ENCODE measurements at regions not wholly inside any gene's neighbourhood (a gene's known extent, or its start where the extent isn't known, plus 50 kb on each side); places are given as distances from the start of the nearest gene placed in this dataset.
"Not testable (repeated sequence)": the region's sequence is repeated elsewhere in the genome, so short reads cannot be mapped to it uniquely, and the experiment has no call there.

DNA sequence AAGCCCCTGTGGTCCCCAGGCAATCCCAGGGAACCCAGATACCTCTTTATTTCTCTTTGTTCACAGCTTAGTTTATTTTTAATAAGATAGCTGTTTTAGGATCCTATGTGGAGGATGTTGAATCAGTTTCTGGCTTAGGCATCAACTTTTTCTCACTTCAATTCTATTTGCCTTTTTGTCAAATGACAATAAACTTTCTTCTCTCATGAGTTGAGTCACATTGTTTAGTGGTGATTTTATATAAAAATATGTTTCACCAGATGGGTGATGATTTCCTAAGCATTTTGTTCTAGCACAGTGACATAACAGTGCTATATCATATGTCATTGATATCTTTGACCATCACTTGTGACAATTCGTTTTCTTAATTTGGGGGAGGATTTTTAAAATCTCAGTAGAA lies 198.1 kb upstream of the PUDP start:
- no peaks in the 10 kb centered on the region for H3K27me3 ChIP-seq (ENCODE audit: control insufficient read depth in 3 of 3, insufficient read depth in 3 of 3, low read depth in 1 of 3, low read length in 3 of 3)
- H2AFZ ChIP-seq (ENCODE audit: low read length): peak overlapping the region; percentile 72
- peaks cover 0 to 6% of the 10 kb centered on the region in 2 donors for H3K4me1 ChIP-seq (ENCODE audit: control insufficient read depth in 2 of 2, insufficient read depth in 1 of 2, low read depth in 1 of 2, low read length in 2 of 2)
- H3K14ac ChIP-seq (ENCODE audit: low read length): no peak overlapping the region
- H3K23ac ChIP-seq (ENCODE audit: low read depth, low read length, poor library complexity): no peak overlapping the region
- no peaks in the 10 kb centered on the region for H3K36me3 ChIP-seq (replicated peaks in 1 of 2; ENCODE audit: control insufficient read depth in 2 of 2, insufficient read depth in 2 of 2, low read length in 2 of 2)
- H3K4me2 ChIP-seq (ENCODE audit: insufficient read depth, low read length, poor library complexity, severe bottlenecking): no peak overlapping the region
- H2BK15ac ChIP-seq (ENCODE audit: low read length): no peak overlapping the region
- no peak overlapping the region for H2AK5ac ChIP-seq (ENCODE audit: low read depth, low read length)
- no peak overlapping the region for H3K9ac ChIP-seq (ENCODE audit: low read depth, low read length, poor library complexity)
- H3K4me3 ChIP-seq (ENCODE audit: low read length in 2 of 2): no peak overlapping the region
- no peak overlapping the region for H3K27ac ChIP-seq (replicated peaks; ENCODE audit: low read length)
- H2BK5ac ChIP-seq (ENCODE audit: low read length): no peak overlapping the region
- no peak overlapping the region for H3K4ac ChIP-seq (ENCODE audit: low read length)
- no peak overlapping the region for H3K18ac ChIP-seq (ENCODE audit: low read length)
- no peak overlapping the region for H4K91ac ChIP-seq (ENCODE audit: low read depth, low read length, poor library complexity)
- no CpG with 5 or more reads among the region's 1 CpG for WGBS, 2 donors (ENCODE audit: extremely low coverage in 2 of 2, insufficient read length in 2 of 2, insufficient replicate concordance in 1 of 2)
- no peak overlapping the region for H2BK120ac ChIP-seq (ENCODE audit: low read depth, low read length)
- no peak overlapping the region for H4K8ac ChIP-seq (ENCODE audit: low read depth, low read length)
- no peaks in the 10 kb centered on the region for H3K9me3 ChIP-seq (replicated peaks in 1 of 2; ENCODE audit: control insufficient read depth in 2 of 2, insufficient read depth in 1 of 2, low read depth in 1 of 2, low read length in 2 of 2)
- DNase-seq (ENCODE audit: low spot score): no peak
- no peaks in the 10 kb centered on the region for H3K79me1 ChIP-seq (ENCODE audit: low read depth, low read length)
- no peak overlapping the region for H2BK12ac ChIP-seq (ENCODE audit: low read length)

DNA sequence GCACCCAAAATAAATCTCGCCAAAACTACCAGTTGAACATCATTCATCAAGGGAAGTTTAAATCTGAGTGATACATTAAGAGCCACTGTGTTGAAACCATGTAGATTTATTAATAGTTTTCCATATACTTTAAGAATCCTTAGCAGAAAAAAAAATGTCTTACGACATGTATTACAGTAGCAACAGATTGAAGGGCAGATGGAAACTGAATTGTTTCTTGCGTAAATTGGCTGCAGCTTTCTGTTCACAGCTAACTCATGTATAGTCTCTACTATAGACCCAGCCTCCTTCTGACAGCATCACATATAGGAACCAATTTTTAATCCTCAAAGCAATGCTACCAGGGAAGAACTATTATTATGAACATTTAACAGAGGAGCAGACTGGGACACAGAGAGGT lies 195.2 kb upstream of the PUDP start:
- no peak overlapping the region for H2AFZ ChIP-seq (ENCODE audit: low read length)
- no peaks in the 10 kb centered on the region for H3K36me3 ChIP-seq (replicated peaks in 1 of 2; ENCODE audit: control insufficient read depth in 2 of 2, insufficient read depth in 2 of 2, low read length in 2 of 2)
- no peak overlapping the region for H4K91ac ChIP-seq (ENCODE audit: low read depth, low read length, poor library complexity)
- H3K9ac ChIP-seq (ENCODE audit: low read depth, low read length, poor library complexity): no peak overlapping the region
- no peaks in the 10 kb centered on the region for H3K27me3 ChIP-seq (ENCODE audit: control insufficient read depth in 3 of 3, insufficient read depth in 3 of 3, low read depth in 1 of 3, low read length in 3 of 3)
- H2BK12ac ChIP-seq (ENCODE audit: low read length): no peak overlapping the region
- no peak overlapping the region for H3K23ac ChIP-seq (ENCODE audit: low read depth, low read length, poor library complexity)
- H2BK120ac ChIP-seq (ENCODE audit: low read depth, low read length): no peak overlapping the region
- no peaks in the 10 kb centered on the region for H3K79me1 ChIP-seq (ENCODE audit: low read depth, low read length)
- WGBS, 2 donors (ENCODE audit: extremely low coverage in 2 of 2, insufficient read length in 2 of 2, insufficient replicate concordance in 1 of 2): no CpG with 5 or more reads among the region's 3 CpGs
- no peak overlapping the region for H2AK5ac ChIP-seq (ENCODE audit: low read depth, low read length)
- H3K4me3 ChIP-seq (ENCODE audit: low read length in 2 of 2): no peak overlapping the region
- H3K27ac ChIP-seq (replicated peaks; ENCODE audit: low read length): no peak overlapping the region
- H2BK5ac ChIP-seq (ENCODE audit: low read length): no peak overlapping the region
- no peak overlapping the region for H3K18ac ChIP-seq (ENCODE audit: low read length)
- H4K8ac ChIP-seq (ENCODE audit: low read depth, low read length): no peak overlapping the region
- H3K4me2 ChIP-seq (ENCODE audit: insufficient read depth, low read length, poor library complexity, severe bottlenecking): no peak overlapping the region
- H3K4me1 ChIP-seq (ENCODE audit: control insufficient read depth in 2 of 2, insufficient read depth in 1 of 2, low read depth in 1 of 2, low read length in 2 of 2): peaks cover 0 to 6% of the 10 kb centered on the region in 2 donors
- H3K14ac ChIP-seq (ENCODE audit: low read length): no peak overlapping the region
- H3K4ac ChIP-seq (ENCODE audit: low read length): no peak overlapping the region
- H3K9me3 ChIP-seq (replicated peaks in 1 of 2; ENCODE audit: control insufficient read depth in 2 of 2, insufficient read depth in 1 of 2, low read depth in 1 of 2, low read length in 2 of 2): no peaks in the 10 kb centered on the region
- DNase-seq (ENCODE audit: low spot score): no peak
- H2BK15ac ChIP-seq (ENCODE audit: low read length): no peak overlapping the region

DNA sequence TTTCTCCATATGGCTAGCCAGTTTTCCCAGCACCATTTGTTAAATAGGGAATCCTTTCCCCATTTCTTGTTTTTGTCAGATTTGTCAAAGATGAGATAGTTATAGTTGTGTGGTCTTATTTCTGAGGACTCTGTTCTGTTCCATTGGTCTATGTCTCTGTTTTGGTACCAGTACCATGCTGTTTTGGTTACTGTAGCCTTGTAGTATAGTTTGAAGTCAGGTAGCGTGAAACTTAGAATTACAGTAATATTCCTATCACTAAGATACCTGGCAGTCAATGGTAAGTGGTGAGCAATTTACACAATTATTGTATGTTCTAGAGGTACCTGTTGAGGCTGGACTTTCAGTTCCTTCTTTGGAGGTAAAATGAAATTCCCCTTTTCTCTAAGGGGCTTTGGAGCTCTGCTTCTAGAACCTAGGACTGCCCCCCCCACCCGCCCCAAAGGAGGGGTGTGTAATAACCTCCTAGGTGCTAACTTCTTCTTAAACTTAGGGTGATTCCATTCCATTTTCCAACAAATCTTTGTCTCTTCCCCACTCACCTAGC lies 187.9 kb upstream of the PUDP start:
- not testable (repeated sequence) for H3K9me3 ChIP-seq (replicated peaks in 1 of 2; ENCODE audit: control insufficient read depth in 2 of 2, insufficient read depth in 1 of 2, low read depth in 1 of 2, low read length in 2 of 2); H2BK5ac ChIP-seq (ENCODE audit: low read length); H3K23ac ChIP-seq (ENCODE audit: low read depth, low read length, poor library complexity); H2AK5ac ChIP-seq (ENCODE audit: low read depth, low read length); H3K9ac ChIP-seq (ENCODE audit: low read depth, low read length, poor library complexity); H3K4me2 ChIP-seq (ENCODE audit: insufficient read depth, low read length, poor library complexity, severe bottlenecking); H3K79me1 ChIP-seq (ENCODE audit: low read depth, low read length); DNase-seq (ENCODE audit: low spot score); H3K18ac ChIP-seq (ENCODE audit: low read length); H3K14ac ChIP-seq (ENCODE audit: low read length); H3K4me3 ChIP-seq (ENCODE audit: low read length in 2 of 2); H4K8ac ChIP-seq (ENCODE audit: low read depth, low read length); H2AFZ ChIP-seq (ENCODE audit: low read length); H2BK120ac ChIP-seq (ENCODE audit: low read depth, low read length); H3K4ac ChIP-seq (ENCODE audit: low read length); H3K4me1 ChIP-seq (ENCODE audit: control insufficient read depth in 2 of 2, insufficient read depth in 1 of 2, low read depth in 1 of 2, low read length in 2 of 2); H3K36me3 ChIP-seq (replicated peaks in 1 of 2; ENCODE audit: control insufficient read depth in 2 of 2, insufficient read depth in 2 of 2, low read length in 2 of 2); H3K27ac ChIP-seq (replicated peaks; ENCODE audit: low read length); H2BK15ac ChIP-seq (ENCODE audit: low read length); H3K27me3 ChIP-seq (ENCODE audit: control insufficient read depth in 3 of 3, insufficient read depth in 3 of 3, low read depth in 1 of 3, low read length in 3 of 3); H2BK12ac ChIP-seq (ENCODE audit: low read length); H4K91ac ChIP-seq (ENCODE audit: low read depth, low read length, poor library complexity)
- WGBS, 2 donors (ENCODE audit: extremely low coverage in 2 of 2, insufficient read length in 2 of 2, insufficient replicate concordance in 1 of 2): no CpG with 5 or more reads among the region's 2 CpGs

DNA sequence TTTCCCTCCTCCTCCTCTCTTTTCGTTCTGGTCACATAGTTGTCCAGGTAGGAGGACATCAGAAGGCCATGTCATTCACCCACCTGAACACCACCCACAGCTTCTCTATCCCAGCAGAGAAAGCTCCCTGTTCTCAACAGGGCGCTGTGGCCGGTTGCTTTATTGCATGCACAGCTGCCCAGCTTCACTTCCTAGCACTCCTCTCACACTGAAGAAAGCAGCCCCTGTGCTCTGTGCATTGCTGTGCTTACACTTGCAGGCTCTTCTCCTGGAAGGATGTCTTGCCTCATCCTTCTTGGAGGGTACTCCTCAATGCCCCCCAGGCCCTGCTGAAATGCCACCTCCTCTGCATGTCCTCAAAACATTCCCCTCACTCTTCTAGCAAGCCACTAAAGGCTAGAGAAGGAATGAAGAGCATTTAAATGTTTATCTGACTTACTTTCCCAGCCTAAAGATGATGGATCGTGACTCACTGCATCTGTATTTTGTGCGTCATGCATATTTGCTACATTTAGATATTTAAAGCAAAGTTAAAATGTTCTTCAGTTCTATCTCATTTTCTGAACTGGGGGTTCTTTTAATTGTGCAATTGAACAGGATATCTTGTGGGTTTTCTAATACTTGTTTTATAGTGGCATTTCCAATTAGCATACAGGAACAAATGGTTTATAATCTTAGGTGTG lies 186.4 kb upstream of the PUDP start:
- H2BK12ac ChIP-seq (ENCODE audit: low read length): no peak overlapping the region
- no peak overlapping the region for H3K27ac ChIP-seq (replicated peaks; ENCODE audit: low read length)
- no peak overlapping the region for H3K9ac ChIP-seq (ENCODE audit: low read depth, low read length, poor library complexity)
- no peak overlapping the region for H4K8ac ChIP-seq (ENCODE audit: low read depth, low read length)
- no peak overlapping the region for H2AK5ac ChIP-seq (ENCODE audit: low read depth, low read length)
- no peak overlapping the region for H2BK5ac ChIP-seq (ENCODE audit: low read length)
- H2BK120ac ChIP-seq (ENCODE audit: low read depth, low read length): no peak overlapping the region
- H3K18ac ChIP-seq (ENCODE audit: low read length): no peak overlapping the region
- no peak overlapping the region for H2BK15ac ChIP-seq (ENCODE audit: low read length)
- no CpG with 5 or more reads among the region's 5 CpGs for WGBS, 2 donors (ENCODE audit: extremely low coverage in 2 of 2, insufficient read length in 2 of 2, insufficient replicate concordance in 1 of 2)
- H3K4me2 ChIP-seq (ENCODE audit: insufficient read depth, low read length, poor library complexity, severe bottlenecking): no peak overlapping the region
- no peaks in the 10 kb centered on the region for H3K9me3 ChIP-seq (replicated peaks in 1 of 2; ENCODE audit: control insufficient read depth in 2 of 2, insufficient read depth in 1 of 2, low read depth in 1 of 2, low read length in 2 of 2)
- no peak for DNase-seq (ENCODE audit: low spot score)
- H3K36me3 ChIP-seq (replicated peaks in 1 of 2; ENCODE audit: control insufficient read depth in 2 of 2, insufficient read depth in 2 of 2, low read length in 2 of 2): no peaks in the 10 kb centered on the region
- H3K79me1 ChIP-seq (ENCODE audit: low read depth, low read length): no peaks in the 10 kb centered on the region
- H2AFZ ChIP-seq (ENCODE audit: low read length): no peak overlapping the region
- no peaks in the 10 kb centered on the region for H3K27me3 ChIP-seq (ENCODE audit: control insufficient read depth in 3 of 3, insufficient read depth in 3 of 3, low read depth in 1 of 3, low read length in 3 of 3)
- H3K4ac ChIP-seq (ENCODE audit: low read length): no peak overlapping the region
- no peak overlapping the region for H3K14ac ChIP-seq (ENCODE audit: low read length)
- H3K23ac ChIP-seq (ENCODE audit: low read depth, low read length, poor library complexity): no peak overlapping the region
- no peak overlapping the region for H4K91ac ChIP-seq (ENCODE audit: low read depth, low read length, poor library complexity)
- no peak overlapping the region for H3K4me3 ChIP-seq (ENCODE audit: low read length in 2 of 2)
- no peaks in the 10 kb centered on the region for H3K4me1 ChIP-seq (ENCODE audit: control insufficient read depth in 2 of 2, insufficient read depth in 1 of 2, low read depth in 1 of 2, low read length in 2 of 2)
